GM23248 (cell line): ENCODE measurements at regions not wholly inside any gene's neighbourhood (a gene's known extent, or its start where the extent isn't known, plus 50 kb on each side); places are given as distances from the start of the nearest gene placed in this dataset.

Experiments used
- DNase-seq: peaks from one replicate; pipeline ENCODE4 v3.0.0-alpha.2; 2015
- H2AFZ ChIP-seq: fragments of 200-600 bp; sonication (generic); 2 replicates; pipeline ENCODE4 v1.6.1; 2016; ENCODE audit warnings: antibody characterized with exemption
- H3F3A ChIP-seq: fragments of 200-600 bp; sonication (generic); 2 replicates; pipeline ENCODE4 v1.6.1; 2016; ENCODE audit warnings: mild to moderate bottlenecking, antibody characterized with exemption, mixed run types; ENCODE audit not compliant: insufficient read depth
- H3K27ac ChIP-seq: fragments of 200-600 bp; sonication (generic); 2 replicates; pipeline ENCODE4 v1.5.1; 2016; ENCODE audit warnings: mild to moderate bottlenecking
- H3K27me3 ChIP-seq: fragments of 200-600 bp; sonication (generic); replicated peaks from 2 replicates; pipeline ENCODE4 v1.6.1; 2016; ENCODE audit warnings: mild to moderate bottlenecking; ENCODE audit not compliant: insufficient read depth
- H3K36me3 ChIP-seq: fragments of 200-600 bp; sonication (generic); 2 replicates; pipeline ENCODE4 v1.6.1; 2016; ENCODE audit warnings: low read depth, mild to moderate bottlenecking
- H3K4me1 ChIP-seq: fragments of 200-600 bp; sonication (generic); 2 replicates; pipeline ENCODE4 v1.6.1; 2016; ENCODE audit warnings: mild to moderate bottlenecking; ENCODE audit not compliant: insufficient read depth
- H3K4me2 ChIP-seq: fragments of 200-600 bp; sonication (generic); one replicate; pipeline ENCODE4 v1.6.1; 2016; ENCODE audit warnings: mild to moderate bottlenecking; ENCODE audit not compliant: unreplicated experiment
- H3K4me3 ChIP-seq: fragments of 200-600 bp; sonication (generic); 2 replicates; pipeline ENCODE4 v1.5.1; 2016; ENCODE audit warnings: mild to moderate bottlenecking
- H3K79me2 ChIP-seq: fragments of 200-600 bp; sonication (generic); 2 replicates; pipeline ENCODE4 v1.6.1; 2016; ENCODE audit warnings: mild to moderate bottlenecking; ENCODE audit not compliant: insufficient read depth
- H3K9ac ChIP-seq: fragments of 200-600 bp; sonication (generic); 2 replicates; pipeline ENCODE4 v1.6.1; 2016; ENCODE audit warnings: mild to moderate bottlenecking
- H3K9me2 ChIP-seq: fragments of 200-600 bp; sonication (generic); 2 replicates; pipeline ENCODE4 v1.6.1; 2016; ENCODE audit warnings: mixed run types, mild to moderate bottlenecking, moderate library complexity; ENCODE audit not compliant: insufficient read depth
- H3K9me3 ChIP-seq: fragments of 200-600 bp; sonication (generic); one replicate; pipeline ENCODE4 v1.6.1; 2017; ENCODE audit warnings: low read depth
- H4K20me1 ChIP-seq: fragments of 200-600 bp; sonication (generic); 2 replicates; pipeline ENCODE4 v1.6.0; 2016; ENCODE audit not compliant: insufficient read depth
- EZH2 ChIP-seq: fragments of 200-600 bp; sonication (generic); IDR thresholded peaks from 2 replicates; pipeline ENCODE4 v1.6.1; 2018; ENCODE audit warnings: antibody characterized with exemption, mild to moderate bottlenecking; ENCODE audit not compliant: insufficient read depth, poor library complexity, severe bottlenecking
- EZH2phosphoT487 ChIP-seq: fragments of 200-600 bp; sonication (generic); IDR thresholded peaks from 2 replicates; pipeline ENCODE4 v1.6.1; 2018; ENCODE audit warnings: antibody characterized with exemption, moderate library complexity, mild to moderate bottlenecking, low read depth; ENCODE audit not compliant: insufficient read depth
- WGBS, 2 experiments: methylation state at CpG; one replicate each; pipeline ENCODE4 v1.1.6; 2015 to 2017; ENCODE audit warnings: low lambda C conversion rate in 2 of 2, low coverage in 1 of 2; ENCODE audit errors: missing lambda C conversion rate in 2 of 2; 5-methylcytosine and 5-hydroxymethylcytosine counted together
- in situ Hi-C: fragments of 300-500 bp; cut with MboI; formaldehyde crosslinking; loops from 2 replicates; pipeline ENCODE4 v1.15.0; 2020

GRCh38 chr10:28878236-28878970 lies 201.1 kb downstream of the BAMBI start:
- no peaks in the 10 kb centered on the region for H3K27me3 ChIP-seq
- WGBS, 2 experiments, result 16 to 29% methylated on average over 5 of the region's 5 CpGs
- H3K79me2 ChIP-seq, result no peaks in the 10 kb centered on the region
- in situ Hi-C loops, result no loop called here
- no peak overlapping the region for H3K27ac ChIP-seq
- no peaks in the 10 kb centered on the region for H3K4me1 ChIP-seq
- no peak overlapping the region for H3K4me3 ChIP-seq
- no peaks in the 10 kb centered on the region for H3K9me2 ChIP-seq
- no peaks in the 10 kb centered on the region for H3K9me3 ChIP-seq
- H3K4me2 ChIP-seq, result no peak overlapping the region
- H3F3A ChIP-seq, result no peaks in the 10 kb centered on the region
- TF ChIP-seq EZH2phosphoT487, result no peak
- no peak for TF ChIP-seq EZH2
- no peak overlapping the region for H2AFZ ChIP-seq
- no peaks in the 10 kb centered on the region for H3K36me3 ChIP-seq
- no peaks in the 10 kb centered on the region for H4K20me1 ChIP-seq
- DNase-seq, result no peak
- H3K9ac ChIP-seq, result no peak overlapping the region

GRCh38 chr10:28879246-28879645 lies 201.9 kb downstream of the BAMBI start:
- H3K4me3 ChIP-seq, result no peak overlapping the region
- no peaks in the 10 kb centered on the region for H3K36me3 ChIP-seq
- no peak for DNase-seq
- H2AFZ ChIP-seq, result no peak overlapping the region
- in situ Hi-C loops, result no loop called here
- H3K4me2 ChIP-seq, result no peak overlapping the region
- H3K9me3 ChIP-seq, result no peaks in the 10 kb centered on the region
- H3F3A ChIP-seq, result no peaks in the 10 kb centered on the region
- H4K20me1 ChIP-seq, result no peaks in the 10 kb centered on the region
- no peaks in the 10 kb centered on the region for H3K27me3 ChIP-seq
- no peaks in the 10 kb centered on the region for H3K4me1 ChIP-seq
- no peaks in the 10 kb centered on the region for H3K79me2 ChIP-seq
- TF ChIP-seq EZH2phosphoT487, result no peak
- TF ChIP-seq EZH2, result no peak
- H3K27ac ChIP-seq, result no peak overlapping the region
- no peak overlapping the region for H3K9ac ChIP-seq
- no peaks in the 10 kb centered on the region for H3K9me2 ChIP-seq

GRCh38 chr10:28879875-28880682 lies 202.8 kb downstream of the BAMBI start:
- Histone ChIP-seq H3K9ac (no peak overlapping the region), H3K79me2 (no peaks in the 10 kb centered on the region), H3K9me2 (no peaks in the 10 kb centered on the region), H3K4me1 (no peaks in the 10 kb centered on the region), H3K36me3 (no peaks in the 10 kb centered on the region), H3K4me3 (no peak overlapping the region), H3K27me3 (no peaks in the 10 kb centered on the region), H2AFZ (no peak overlapping the region), H3F3A (no peaks in the 10 kb centered on the region), H4K20me1 (no peaks in the 10 kb centered on the region), H3K9me3 (no peaks in the 10 kb centered on the region), H3K27ac (no peak overlapping the region), H3K4me2 (no peak overlapping the region)
- no peak for DNase-seq
- in situ Hi-C loops, result no loop called here
- TF ChIP-seq EZH2 (no peak), EZH2phosphoT487 (no peak)
- WGBS, 2 experiments, result 6% methylated on average over 16 of the region's 16 CpGs

- H3K9ac ChIP-seq, result no peak overlapping the region
- TF ChIP-seq EZH2 (no peak), EZH2phosphoT487 (no peak)
- H3K79me2 ChIP-seq, result no peaks in the 10 kb centered on the region
- H3K4me3 ChIP-seq, result no peak overlapping the region
- no peaks in the 10 kb centered on the region for H3K36me3 ChIP-seq
- H3K27ac ChIP-seq, result no peak overlapping the region
- H3K4me1 ChIP-seq, result no peaks in the 10 kb centered on the region
- no peaks in the 10 kb centered on the region for H3K9me2 ChIP-seq
- no peak for DNase-seq
- H3K9me3 ChIP-seq, result no peaks in the 10 kb centered on the region
- H3K27me3 ChIP-seq, result no peaks in the 10 kb centered on the region
- no peak overlapping the region for H3K4me2 ChIP-seq
- 17 to 23% methylated on average over 3 of the region's 3 CpGs for WGBS, 2 experiments
- in situ Hi-C loops, result no loop called here
- H3F3A ChIP-seq, result no peaks in the 10 kb centered on the region
- H4K20me1 ChIP-seq, result no peaks in the 10 kb centered on the region
- no peak overlapping the region for H2AFZ ChIP-seq
Observed at GRCh38 chr10:28880683-28880950, 203.3 kb downstream of the BAMBI start.
